ENCODE measurements at regions not wholly inside any gene's neighbourhood (a gene's known extent, or its start where the extent isn't known, plus 50 kb on each side); places are given as distances from the start of the nearest gene placed in this dataset.

- Histone ChIP-seq H3K27me3 (ENCODE audit: control insufficient read depth, low read length) (no peaks in the 10 kb centered on the region), H3K79me2 (ENCODE audit: control insufficient read depth, low read length) (no peaks in the 10 kb centered on the region), H3K4me1 (ENCODE audit: control insufficient read depth, low read length) (no peaks in the 10 kb centered on the region), H3F3A (ENCODE audit: control insufficient read depth, insufficient read depth) (no peaks in the 10 kb centered on the region), H3K27ac (ENCODE audit: low read depth, low read length) (no peak overlapping the region), H3K4me3 (ENCODE audit: low read length) (no peak overlapping the region), H4K20me1 (ENCODE audit: control insufficient read depth, insufficient read depth, low read depth, low read length) (no peaks in the 10 kb centered on the region), H3K9me2 (replicated peaks; ENCODE audit: control insufficient read depth, low read length) (no peaks in the 10 kb centered on the region), H3K36me3 (ENCODE audit: control insufficient read depth, low read length) (no peaks in the 10 kb centered on the region), H3K4me2 (ENCODE audit: low read length) (no peak overlapping the region), H3K9me3 (ENCODE audit: control insufficient read depth, insufficient read depth, low read length) (no peaks in the 10 kb centered on the region)
- TF ChIP-seq EZH2phosphoT487 (IDR thresholded peaks at IDR 0.05; ENCODE audit: borderline replicate concordance, low read length): no peak
Observed at GRCh38 chrX:38999967-39000745, 198.9 kb downstream of the MID1IP1 start.

GRCh38 chrX:39000802-39001201 is 199.5 kb downstream of the MID1IP1 start:
- H3K4me2 ChIP-seq (ENCODE audit: low read length): no peak overlapping the region
- H3K36me3 ChIP-seq (ENCODE audit: control insufficient read depth, low read length): no peaks in the 10 kb centered on the region
- TF ChIP-seq EZH2phosphoT487 (IDR thresholded peaks at IDR 0.05; ENCODE audit: borderline replicate concordance, low read length) (no peak), CTCF (IDR thresholded peaks at IDR 0.05; ENCODE audit: low read depth, low read length, poor library complexity, severe bottlenecking) (no peak)
- no peaks in the 10 kb centered on the region for H3F3A ChIP-seq (ENCODE audit: control insufficient read depth, insufficient read depth)
- no peaks in the 10 kb centered on the region for H3K4me1 ChIP-seq (ENCODE audit: control insufficient read depth, low read length)
- H3K27ac ChIP-seq (ENCODE audit: low read depth, low read length): no peak overlapping the region
- no peaks in the 10 kb centered on the region for H3K9me3 ChIP-seq (ENCODE audit: control insufficient read depth, insufficient read depth, low read length)
- no peak overlapping the region for H3K4me3 ChIP-seq (ENCODE audit: low read length)
- H4K20me1 ChIP-seq (ENCODE audit: control insufficient read depth, insufficient read depth, low read depth, low read length): no peaks in the 10 kb centered on the region
- no peaks in the 10 kb centered on the region for H3K79me2 ChIP-seq (ENCODE audit: control insufficient read depth, low read length)
- no peaks in the 10 kb centered on the region for H3K27me3 ChIP-seq (ENCODE audit: control insufficient read depth, low read length)
- no peaks in the 10 kb centered on the region for H3K9me2 ChIP-seq (replicated peaks; ENCODE audit: control insufficient read depth, low read length)

GRCh38 chrX:39002466-39002865 is 201.2 kb downstream of the MID1IP1 start:
- Histone ChIP-seq H3K79me2 (ENCODE audit: control insufficient read depth, low read length) (no peaks in the 10 kb centered on the region), H3K4me3 (ENCODE audit: low read length) (no peak overlapping the region), H3K4me1 (ENCODE audit: control insufficient read depth, low read length) (no peaks in the 10 kb centered on the region), H3F3A (ENCODE audit: control insufficient read depth, insufficient read depth) (no peaks in the 10 kb centered on the region), H3K9me3 (ENCODE audit: control insufficient read depth, insufficient read depth, low read length) (no peaks in the 10 kb centered on the region), H3K9me2 (replicated peaks; ENCODE audit: control insufficient read depth, low read length) (no peaks in the 10 kb centered on the region), H3K4me2 (ENCODE audit: low read length) (no peak overlapping the region), H4K20me1 (ENCODE audit: control insufficient read depth, insufficient read depth, low read depth, low read length) (no peaks in the 10 kb centered on the region), H3K27ac (ENCODE audit: low read depth, low read length) (no peak overlapping the region), H3K27me3 (ENCODE audit: control insufficient read depth, low read length) (no peaks in the 10 kb centered on the region), H3K36me3 (ENCODE audit: control insufficient read depth, low read length) (no peaks in the 10 kb centered on the region)
- no peak for TF ChIP-seq CTCF (IDR thresholded peaks at IDR 0.05; ENCODE audit: low read depth, low read length, poor library complexity, severe bottlenecking)
- no peak for TF ChIP-seq EZH2phosphoT487 (IDR thresholded peaks at IDR 0.05; ENCODE audit: borderline replicate concordance, low read length)

- Histone ChIP-seq H3K4me1 (ENCODE audit: control insufficient read depth, low read length) (no peaks in the 10 kb centered on the region), H3F3A (ENCODE audit: control insufficient read depth, insufficient read depth) (no peaks in the 10 kb centered on the region), H3K27ac (ENCODE audit: low read depth, low read length) (no peak overlapping the region), H3K4me2 (ENCODE audit: low read length) (no peak overlapping the region), H3K36me3 (ENCODE audit: control insufficient read depth, low read length) (no peaks in the 10 kb centered on the region), H3K79me2 (ENCODE audit: control insufficient read depth, low read length) (no peaks in the 10 kb centered on the region), H3K9me3 (ENCODE audit: control insufficient read depth, insufficient read depth, low read length) (no peaks in the 10 kb centered on the region), H4K20me1 (ENCODE audit: control insufficient read depth, insufficient read depth, low read depth, low read length) (no peaks in the 10 kb centered on the region), H3K9me2 (replicated peaks; ENCODE audit: control insufficient read depth, low read length) (no peaks in the 10 kb centered on the region), H3K4me3 (ENCODE audit: low read length) (no peak overlapping the region), H3K27me3 (ENCODE audit: control insufficient read depth, low read length) (no peaks in the 10 kb centered on the region)
- no peak for TF ChIP-seq EZH2phosphoT487 (IDR thresholded peaks at IDR 0.05; ENCODE audit: borderline replicate concordance, low read length)
- TF ChIP-seq CTCF (IDR thresholded peaks at IDR 0.05; ENCODE audit: low read depth, low read length, poor library complexity, severe bottlenecking): no peak
Observed at GRCh38 chrX:39008549-39008948, 207.3 kb downstream of the MID1IP1 start.

Measured in DOHH2 (cell line).